PC-9 (cell line): ENCODE measurements at regions not wholly inside any gene's neighbourhood (a gene's known extent, or its start where the extent isn't known, plus 50 kb on each side); places are given as distances from the start of the nearest gene placed in this dataset.

Source experiments
- CTCF ChIP-seq: fragments of 200-600 bp; sonication (generic); conservative IDR thresholded peaks from 2 replicates; pipeline ENCODE4 v1.6.1; 2017; ENCODE audit warnings: mixed run types, antibody characterized with exemption, mild to moderate bottlenecking, moderate library complexity
- EZH2 ChIP-seq: fragments of 200-600 bp; sonication (generic); IDR thresholded peaks from 2 replicates; pipeline ENCODE4 v1.8.0; 2017; ENCODE audit warnings: antibody characterized with exemption, low read depth

DNA sequence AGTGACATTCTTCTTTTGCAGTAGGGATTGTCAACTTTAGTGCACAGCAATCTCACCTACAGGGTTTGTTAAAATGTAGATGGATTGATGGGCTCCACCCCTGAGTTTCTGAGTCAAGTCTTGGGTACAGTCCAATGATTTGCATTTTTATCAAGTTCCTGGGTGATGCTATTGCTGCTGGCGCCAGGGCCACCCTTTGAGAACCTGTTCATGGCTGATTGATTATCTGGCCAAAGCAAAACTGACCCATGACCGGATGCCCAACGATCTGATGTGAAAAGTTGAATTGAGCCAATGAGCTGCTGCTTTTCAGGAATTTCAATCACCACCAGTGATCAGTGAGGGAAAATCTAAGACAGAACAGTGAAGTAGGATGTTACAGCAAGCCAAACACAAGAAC lies 675.3 kb downstream of the TMEM182 start:
- TF ChIP-seq CTCF (no peak), EZH2 (no peak)
